ENCODE measurements at regions not wholly inside any gene's neighbourhood (a gene's known extent, or its start where the extent isn't known, plus 50 kb on each side); places are given as distances from the start of the nearest gene placed in this dataset.

GRCh38 chr12:95395696-95396095 is 78.3 kb upstream of the METAP2 start:
- no peak for TF ChIP-seq CTCF (IDR thresholded peaks at IDR 0.05)
- no peak for TF ChIP-seq POLR2A (IDR thresholded peaks at IDR 0.05)
